Activated CD4-positive, alpha-beta T cell treated with anti-CD3 and anti-CD28 coated beads, Interleukin-2, amount 10 ng/mL, durations not matched to agents 7 days and 5 days (primary cell): ENCODE measurements at regions not wholly inside any gene's neighbourhood (a gene's known extent, or its start where the extent isn't known, plus 50 kb on each side); places are given as distances from the start of the nearest gene placed in this dataset.
"Not testable (repeated sequence)": the region's sequence is repeated elsewhere in the genome, so short reads cannot be mapped to it uniquely, and the experiment has no call there.

Source experiments
- CTCF ChIA-PET: fragments of 350-600 bp; sonication (Branson Sonifier 250); formaldehyde crosslinking; loops from one replicate; lab custom pipeline; 2021; ENCODE audit warnings: antibody characterized with exemption; lab: Charles Lee
- POLR2A ChIA-PET: fragments of 350-600 bp; sonication (Branson Sonifier 250); formaldehyde crosslinking; loops from one replicate; lab custom pipeline; 2021; ENCODE audit warnings: antibody characterized with exemption; lab: Charles Lee
- DNase-seq: peaks from one replicate; pipeline ENCODE4 v3.0.0-alpha.2; 2020
- H3K27ac Mint-ChIP-seq: one replicate; pipeline ENCODE4 v1.8.0; 2021; ENCODE audit warnings: mild to moderate bottlenecking, moderate library complexity, mixed read lengths
- H3K27me3 Mint-ChIP-seq: one replicate; pipeline ENCODE4 v1.8.0; 2021; ENCODE audit warnings: mixed read lengths
- H3K36me3 Mint-ChIP-seq: one replicate; pipeline ENCODE4 v1.8.0; 2021; ENCODE audit warnings: low read depth, mixed read lengths
- H3K4me1 Mint-ChIP-seq: one replicate; pipeline ENCODE4 v1.8.0; 2021; ENCODE audit warnings: mixed read lengths
- H3K4me3 Mint-ChIP-seq: one replicate; pipeline ENCODE4 v1.8.0; 2021; ENCODE audit warnings: mild to moderate bottlenecking, moderate library complexity, mixed read lengths
- H3K9me3 Mint-ChIP-seq: one replicate; pipeline ENCODE4 v1.8.0; 2021; ENCODE audit warnings: mixed read lengths

DNA sequence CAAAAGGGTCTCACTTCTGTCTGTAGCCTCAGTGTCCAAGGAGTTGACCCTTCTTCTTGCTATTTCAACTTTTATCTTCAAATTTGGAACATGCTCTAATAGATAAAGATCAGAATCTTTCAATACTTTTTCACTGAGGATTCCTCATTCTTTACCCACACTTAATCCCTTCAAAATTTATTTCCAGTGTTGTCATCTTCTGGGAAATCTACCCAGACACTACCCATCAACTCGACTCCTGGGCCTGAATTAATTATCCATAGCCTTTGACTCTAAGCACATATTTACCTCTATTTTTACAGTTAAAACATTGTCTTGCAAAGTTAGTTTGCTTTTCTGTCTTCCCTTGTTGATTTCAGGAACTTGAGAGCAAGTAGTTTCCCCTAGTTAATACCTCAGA, 1022.5 kb downstream of the PCDH9 start:
- CTCF ChIA-PET = no interaction called here
- POLR2A ChIA-PET = no interaction called here
- no peak overlapping the region for H3K27ac Mint-ChIP-seq

DNA sequence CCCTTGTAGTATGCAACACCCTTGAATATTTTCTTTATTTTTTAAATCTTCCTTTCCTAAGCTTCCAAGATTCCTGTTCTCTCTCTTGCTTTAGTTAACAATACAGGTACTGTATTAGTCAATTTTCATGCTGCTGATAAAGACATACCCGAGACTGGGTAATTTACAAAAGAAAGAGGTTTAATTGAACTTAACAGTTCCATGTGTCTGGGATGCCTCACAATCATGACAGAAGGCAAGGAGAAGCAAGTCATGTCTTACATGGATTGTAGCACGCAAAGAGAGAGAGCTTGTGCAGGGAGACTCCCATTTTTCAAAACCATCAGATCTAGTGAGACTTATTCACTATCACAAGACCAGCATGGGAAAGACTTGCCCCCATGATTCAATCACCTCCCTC, 1024.3 kb downstream of the PCDH9 start:
- CTCF ChIA-PET = no interaction called here
- POLR2A ChIA-PET = no interaction called here
- no peaks in the 10 kb centered on the region for H3K9me3 Mint-ChIP-seq
- no peaks in the 10 kb centered on the region for H3K4me1 Mint-ChIP-seq
- DNase-seq = no peak
- no peak overlapping the region for H3K4me3 Mint-ChIP-seq
- H3K27ac Mint-ChIP-seq = no peak overlapping the region
- no peaks in the 10 kb centered on the region for H3K27me3 Mint-ChIP-seq
- no peaks in the 10 kb centered on the region for H3K36me3 Mint-ChIP-seq

More for the DNA sequence above, 1022.5 kb downstream of the PCDH9 start:
- no peaks in the 10 kb centered on the region for H3K36me3 Mint-ChIP-seq
- H3K4me3 Mint-ChIP-seq = no peak overlapping the region
- no peaks in the 10 kb centered on the region for H3K27me3 Mint-ChIP-seq
- no peaks in the 10 kb centered on the region for H3K4me1 Mint-ChIP-seq
- DNase-seq = no peak
- H3K9me3 Mint-ChIP-seq = no peaks in the 10 kb centered on the region

DNA sequence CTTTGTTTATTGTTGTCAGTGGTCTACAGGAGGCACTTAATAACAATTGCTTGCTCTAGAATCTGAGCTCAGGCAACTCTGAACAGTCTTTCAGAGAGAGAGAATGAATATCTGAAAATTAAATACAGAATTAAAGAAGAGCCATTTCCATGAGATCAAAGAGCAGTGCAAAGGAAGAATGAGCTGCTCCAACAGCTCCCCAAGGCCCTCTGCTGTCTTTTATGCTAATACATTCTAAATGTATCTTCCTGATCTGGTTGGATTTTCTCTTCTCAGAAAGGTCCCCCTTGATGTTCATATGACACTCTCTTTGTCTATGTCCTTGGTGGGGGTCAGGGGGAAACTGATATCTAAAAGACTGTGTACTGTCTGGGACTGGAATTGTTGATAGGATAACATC, 1029.6 kb downstream of the PCDH9 start:
- ChIA-PET POLR2A (no interaction called here), CTCF (no interaction called here)
- Mint-ChIP-seq H3K27me3 (no peaks in the 10 kb centered on the region), H3K4me1 (no peaks in the 10 kb centered on the region), H3K9me3 (no peaks in the 10 kb centered on the region), H3K36me3 (no peaks in the 10 kb centered on the region), H3K4me3 (no peak overlapping the region), H3K27ac (no peak overlapping the region)
- no peak for DNase-seq

DNA sequence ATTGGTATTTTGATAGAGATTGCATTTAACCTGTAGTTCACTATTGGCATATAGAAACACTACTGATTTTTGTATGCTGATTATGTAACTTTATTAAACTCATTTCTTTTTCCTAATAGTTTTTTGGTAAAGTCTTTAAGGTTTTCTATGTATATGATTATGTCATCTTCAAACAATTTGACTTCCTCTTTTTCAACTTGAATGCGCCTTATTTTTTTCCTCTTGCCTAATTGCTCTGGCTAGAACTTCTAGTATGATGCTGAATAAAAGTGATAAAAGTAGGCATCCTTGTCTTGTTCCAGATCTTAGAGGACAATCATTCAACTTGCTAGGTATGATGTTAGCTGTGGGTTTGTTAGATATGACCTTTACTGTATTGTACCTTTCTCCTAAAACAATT, 1034.9 kb downstream of the PCDH9 start:
- no peaks in the 10 kb centered on the region for H3K36me3 Mint-ChIP-seq
- H3K4me1 Mint-ChIP-seq = no peaks in the 10 kb centered on the region
- no peaks in the 10 kb centered on the region for H3K9me3 Mint-ChIP-seq
- CTCF ChIA-PET = no interaction called here
- H3K27me3 Mint-ChIP-seq = no peaks in the 10 kb centered on the region
- no peak for DNase-seq
- no peak overlapping the region for H3K4me3 Mint-ChIP-seq
- H3K27ac Mint-ChIP-seq = no peak overlapping the region
- POLR2A ChIA-PET = no interaction called here

DNA sequence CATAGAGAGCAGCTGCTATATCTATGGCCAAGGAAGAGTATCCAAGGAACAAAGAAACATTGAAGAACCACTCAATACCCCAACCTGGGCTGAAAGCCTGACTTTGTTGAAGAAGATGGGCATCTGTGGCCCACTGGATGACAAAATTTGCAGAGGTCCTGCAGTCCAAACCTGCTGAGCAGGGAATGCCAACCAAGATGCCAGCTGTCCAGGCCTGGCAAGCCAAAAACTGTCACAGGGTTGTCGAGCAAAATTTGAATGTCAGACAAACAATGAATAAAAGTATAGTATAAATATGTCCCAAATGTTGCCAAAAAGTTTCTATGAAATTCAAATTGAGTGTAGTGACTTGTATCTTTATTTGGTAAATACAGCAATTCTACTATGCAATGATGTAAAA, 1040.2 kb downstream of the PCDH9 start:
- Mint-ChIP-seq H3K27ac (no peak overlapping the region), H3K9me3 (no peaks in the 10 kb centered on the region), H3K36me3 (no peaks in the 10 kb centered on the region), H3K4me3 (no peak overlapping the region), H3K27me3 (no peaks in the 10 kb centered on the region), H3K4me1 (no peaks in the 10 kb centered on the region)
- ChIA-PET CTCF (no interaction called here), POLR2A (no interaction called here)
- DNase-seq = no peak

DNA sequence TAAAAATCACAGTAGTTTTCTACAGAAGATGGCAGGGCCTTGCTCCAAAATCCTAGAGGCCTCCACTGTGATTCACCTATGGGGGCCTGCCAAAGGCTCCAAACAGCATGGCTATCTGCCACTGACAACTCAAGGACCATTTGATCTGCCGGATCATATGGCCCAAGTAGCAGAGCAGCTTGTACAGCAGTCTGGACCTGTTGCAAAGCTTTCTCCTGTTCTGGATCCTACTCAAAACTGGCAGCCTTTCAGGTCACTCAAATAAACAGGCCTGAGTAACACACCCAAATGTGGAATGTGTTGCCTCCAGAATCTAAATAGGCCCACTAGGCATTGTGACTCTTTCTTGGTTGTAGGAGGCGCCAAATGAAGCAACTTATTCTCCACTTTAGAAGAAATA, 1049.3 kb downstream of the PCDH9 start:
- H3K36me3 Mint-ChIP-seq = no peaks in the 10 kb centered on the region
- H3K9me3 Mint-ChIP-seq = peaks cover 4% of the 10 kb centered on the region
- H3K27me3 Mint-ChIP-seq = no peaks in the 10 kb centered on the region
- CTCF ChIA-PET = interaction anchor here (1.1 kb wide), 1 partner anchor 37 kb away, joined by 3 read pairs; no protein-coding TSS in a partner anchor
- H3K4me3 Mint-ChIP-seq = no peak overlapping the region
- DNase-seq = no peak
- no peak overlapping the region for H3K27ac Mint-ChIP-seq
- no peaks in the 10 kb centered on the region for H3K4me1 Mint-ChIP-seq
- POLR2A ChIA-PET = no interaction called here

DNA sequence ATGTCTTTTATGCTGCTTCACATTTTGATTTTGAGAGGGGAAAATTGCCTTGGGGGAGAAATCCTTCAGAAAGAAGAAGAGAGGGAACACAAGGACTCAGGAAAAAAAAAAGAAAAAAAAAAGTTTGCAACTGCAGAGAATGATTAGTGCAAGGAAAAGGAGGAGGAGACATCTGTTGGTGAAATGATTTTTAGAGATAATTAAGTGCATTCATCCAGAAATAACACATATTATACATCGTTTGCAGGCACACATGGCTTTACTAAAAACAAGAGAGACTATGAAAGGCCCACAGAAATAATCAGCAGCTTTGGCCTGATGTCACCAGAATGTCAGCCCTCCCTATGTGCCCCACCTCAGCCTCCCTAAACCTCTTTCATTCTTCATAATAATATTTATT, 1058.2 kb downstream of the PCDH9 start:
- ChIA-PET CTCF (no interaction called here), POLR2A (no interaction called here)
- Mint-ChIP-seq H3K27me3 (no peaks in the 10 kb centered on the region), H3K4me3 (no peak overlapping the region), H3K9me3 (no peaks in the 10 kb centered on the region), H3K36me3 (no peaks in the 10 kb centered on the region), H3K27ac (no peak overlapping the region), H3K4me1 (no peaks in the 10 kb centered on the region)
- no peak for DNase-seq

DNA sequence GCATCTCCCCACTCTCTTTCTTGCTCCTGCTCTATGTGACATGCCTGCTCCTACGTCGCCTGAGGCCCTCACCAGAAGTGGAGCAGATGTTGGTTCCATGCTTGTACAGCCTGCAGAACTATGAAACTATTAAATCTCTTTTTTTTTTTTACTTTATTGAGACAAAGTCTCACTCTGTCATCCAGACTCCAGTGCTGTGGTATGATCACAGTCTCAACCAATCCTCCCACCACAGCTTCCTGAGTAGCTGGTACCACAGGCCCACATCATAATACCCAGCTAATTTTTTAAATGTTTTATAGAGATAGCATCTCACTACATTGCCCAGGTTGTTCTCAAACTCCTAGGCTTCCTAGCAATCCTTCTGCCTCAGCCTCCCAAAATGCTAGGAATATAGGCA, 1067.7 kb downstream of the PCDH9 start:
- Mint-ChIP-seq H3K36me3 (no peaks in the 10 kb centered on the region), H3K4me3 (no peak overlapping the region), H3K9me3 (no peaks in the 10 kb centered on the region), H3K27me3 (no peaks in the 10 kb centered on the region), H3K27ac (no peak overlapping the region), H3K4me1 (no peaks in the 10 kb centered on the region)
- no peak for DNase-seq
- POLR2A ChIA-PET = no interaction called here
- CTCF ChIA-PET = no interaction called here

DNA sequence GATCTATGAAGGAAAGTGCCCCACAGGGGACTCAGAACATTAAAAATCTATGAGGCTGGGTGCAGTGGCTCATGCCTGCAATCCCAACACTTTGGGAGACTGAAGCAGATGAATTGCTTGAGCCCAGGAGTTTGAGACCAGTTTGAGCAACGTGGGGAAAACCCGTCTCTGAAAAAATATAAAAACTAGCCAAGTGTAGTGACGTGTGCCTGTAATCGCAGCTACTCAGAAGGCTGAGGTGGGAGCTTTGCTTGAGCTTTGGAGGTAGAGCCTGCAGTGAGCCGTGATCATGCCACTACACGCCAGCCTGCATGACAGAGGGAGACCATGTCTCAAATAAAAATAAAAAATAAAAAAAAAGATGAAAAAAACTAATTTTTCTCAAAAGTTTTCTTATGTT, 1070.6 kb downstream of the PCDH9 start:
- Mint-ChIP-seq H3K4me3 (no peak overlapping the region), H3K27ac (no peak overlapping the region), H3K4me1 (no peaks in the 10 kb centered on the region), H3K9me3 (peaks cover 2% of the 10 kb centered on the region), H3K27me3 (no peaks in the 10 kb centered on the region), H3K36me3 (no peaks in the 10 kb centered on the region)
- no peak for DNase-seq
- ChIA-PET CTCF (no interaction called here), POLR2A (no interaction called here)

DNA sequence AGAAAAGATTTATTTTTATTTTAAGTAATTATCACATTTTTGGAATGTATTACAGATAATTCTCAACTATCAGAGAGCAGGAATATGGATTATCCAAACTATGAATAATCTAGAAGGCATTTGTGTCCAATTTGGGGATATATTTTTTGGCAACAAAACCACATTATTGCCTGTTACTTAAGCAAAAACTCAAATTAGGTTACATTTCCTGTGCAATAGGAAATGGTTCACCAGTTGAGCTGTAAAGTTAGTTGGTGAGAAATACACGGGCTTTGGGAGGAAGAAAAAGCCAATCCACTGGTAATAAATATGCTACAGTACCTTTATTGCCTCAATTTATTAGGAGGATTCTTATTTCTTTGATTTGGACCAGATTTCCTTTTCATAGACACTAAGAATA, 1075.2 kb downstream of the PCDH9 start:
- POLR2A ChIA-PET = no interaction called here
- H3K36me3 Mint-ChIP-seq = no peaks in the 10 kb centered on the region
- H3K4me1 Mint-ChIP-seq = no peaks in the 10 kb centered on the region
- H3K27ac Mint-ChIP-seq = no peak overlapping the region
- H3K4me3 Mint-ChIP-seq = no peak overlapping the region
- no peaks in the 10 kb centered on the region for H3K27me3 Mint-ChIP-seq
- H3K9me3 Mint-ChIP-seq = peaks cover 6% of the 10 kb centered on the region
- DNase-seq = no peak
- CTCF ChIA-PET = no interaction called here

DNA sequence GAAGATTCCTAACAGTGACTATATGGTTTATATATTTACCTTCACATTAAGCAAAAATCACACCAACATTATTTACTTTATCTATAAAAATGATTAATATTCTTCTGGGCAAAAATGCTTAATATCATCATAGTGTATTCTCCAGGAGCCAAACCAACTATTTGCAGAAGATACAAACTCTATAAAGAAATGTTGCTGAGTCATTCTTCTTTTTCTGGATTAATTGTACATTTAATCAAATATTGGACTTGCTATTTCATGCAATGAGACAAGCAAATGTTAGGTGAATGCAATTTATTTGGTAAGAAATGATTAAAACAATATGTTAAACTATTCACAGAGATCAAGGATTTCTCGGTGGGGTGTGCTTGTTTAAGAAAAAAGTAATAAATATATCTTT, 1075.8 kb downstream of the PCDH9 start:
- Mint-ChIP-seq H3K27ac (no peak overlapping the region), H3K9me3 (peaks cover 6% of the 10 kb centered on the region), H3K36me3 (no peaks in the 10 kb centered on the region), H3K27me3 (no peaks in the 10 kb centered on the region), H3K4me3 (no peak overlapping the region), H3K4me1 (no peaks in the 10 kb centered on the region)
- CTCF ChIA-PET = no interaction called here
- POLR2A ChIA-PET = no interaction called here
- DNase-seq = no peak

DNA sequence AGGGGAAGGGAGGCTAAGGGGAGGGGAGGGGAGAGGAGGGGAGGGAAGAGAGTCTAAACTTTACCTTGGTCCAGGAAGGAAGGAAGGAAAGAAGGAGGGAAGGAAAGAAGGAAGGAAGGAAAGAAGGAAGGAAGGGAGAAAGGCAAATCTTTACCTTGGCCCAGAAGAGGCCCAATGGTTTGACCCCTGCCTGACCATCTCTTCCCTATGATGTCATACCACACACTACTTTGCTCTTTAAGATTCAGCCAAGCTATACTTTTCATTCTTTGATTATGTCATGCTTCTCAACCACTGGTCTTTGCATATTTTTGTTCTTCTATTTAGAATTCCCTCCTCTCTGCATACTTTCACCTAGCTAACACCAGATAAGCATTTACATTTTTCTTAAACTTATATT, 1077.5 kb downstream of the PCDH9 start:
- no peak for DNase-seq
- POLR2A ChIA-PET = no interaction called here
- Mint-ChIP-seq H3K9me3 (peaks cover 6% of the 10 kb centered on the region), H3K4me1 (no peaks in the 10 kb centered on the region), H3K4me3 (no peak overlapping the region), H3K27me3 (no peaks in the 10 kb centered on the region), H3K27ac (no peak overlapping the region), H3K36me3 (no peaks in the 10 kb centered on the region)
- CTCF ChIA-PET = no interaction called here

DNA sequence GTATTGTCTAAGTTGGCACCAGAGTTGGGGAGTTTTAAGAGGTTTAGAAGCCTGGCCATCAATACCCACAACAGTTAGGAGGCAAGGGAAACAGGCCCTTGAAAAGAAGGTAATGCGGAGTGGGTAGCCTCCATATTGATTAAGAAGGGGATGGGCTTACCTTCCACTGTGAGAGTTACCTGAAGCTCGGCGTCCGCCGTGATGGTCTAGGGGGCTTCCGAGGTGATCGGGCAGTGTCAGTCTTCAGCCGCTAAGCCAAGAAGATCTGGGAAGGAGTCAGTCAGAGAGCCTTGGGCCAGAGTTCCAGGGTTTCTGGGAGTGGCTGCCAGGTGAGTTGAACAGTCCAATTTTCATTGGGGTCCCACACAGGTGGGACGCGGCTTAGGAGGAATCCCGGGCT, 1085.8 kb downstream of the PCDH9 start:
- H3K27me3 Mint-ChIP-seq, H3K27ac Mint-ChIP-seq, H3K9me3 Mint-ChIP-seq, H3K4me3 Mint-ChIP-seq, H3K4me1 Mint-ChIP-seq, DNase-seq, POLR2A ChIA-PET, H3K36me3 Mint-ChIP-seq, CTCF ChIA-PET: not testable (repeated sequence)

DNA sequence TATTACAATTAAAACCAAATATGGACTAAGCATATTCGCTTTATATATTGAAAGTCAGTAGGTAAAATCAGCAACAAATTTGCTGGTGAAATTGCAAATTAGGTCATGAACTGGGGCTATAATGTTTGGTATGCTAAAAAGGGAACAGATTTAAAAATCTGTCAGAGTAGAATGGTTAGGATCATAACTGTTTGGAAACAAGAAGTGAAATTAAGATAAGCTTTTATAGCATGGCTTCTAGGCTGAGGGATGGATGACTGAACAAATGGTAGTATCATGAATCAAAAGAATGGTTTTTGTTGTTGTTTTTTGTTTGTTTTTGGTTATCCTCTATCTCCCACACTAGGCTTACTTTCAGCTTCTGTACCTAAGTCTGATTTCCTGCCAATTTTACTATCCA, 1090.4 kb downstream of the PCDH9 start:
- DNase-seq = no peak
- Mint-ChIP-seq H3K36me3 (no peaks in the 10 kb centered on the region), H3K4me3 (no peak overlapping the region), H3K27me3 (no peaks in the 10 kb centered on the region), H3K4me1 (no peaks in the 10 kb centered on the region), H3K27ac (no peak overlapping the region), H3K9me3 (no peaks in the 10 kb centered on the region)
- CTCF ChIA-PET = no interaction called here
- POLR2A ChIA-PET = no interaction called here

DNA sequence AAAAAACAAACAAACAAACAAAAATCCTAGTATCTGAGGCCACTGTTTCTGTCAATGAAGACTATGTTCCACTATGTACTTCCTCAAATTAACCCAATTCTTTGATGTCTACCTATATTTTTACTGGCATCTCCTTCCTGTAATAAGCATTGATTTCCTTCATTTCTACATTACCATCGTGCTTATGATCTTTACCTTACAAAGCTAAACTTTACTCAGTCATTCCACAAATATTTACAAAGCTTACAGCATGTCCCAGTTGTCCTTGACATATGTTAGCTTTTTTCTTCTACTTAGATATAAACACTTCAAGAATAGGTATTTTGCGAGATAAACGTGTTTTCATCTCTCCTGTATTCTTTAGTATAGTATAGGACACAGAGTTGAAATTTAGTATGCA, 1090.9 kb downstream of the PCDH9 start:
- Mint-ChIP-seq H3K9me3 (no peaks in the 10 kb centered on the region), H3K27ac (no peak overlapping the region), H3K36me3 (no peaks in the 10 kb centered on the region), H3K4me1 (no peaks in the 10 kb centered on the region), H3K27me3 (no peaks in the 10 kb centered on the region), H3K4me3 (no peak overlapping the region)
- ChIA-PET CTCF (no interaction called here), POLR2A (no interaction called here)
- DNase-seq = no peak
